Erythroblast (primary cell): ENCODE measurements at regions not wholly inside any gene's neighbourhood (a gene's known extent, or its start where the extent isn't known, plus 50 kb on each side); places are given as distances from the start of the nearest gene placed in this dataset.

ENCODE experiments used
- GATA1 ChIP-seq: IDR thresholded peaks from 2 replicates; pipeline ENCODE4 v1.6.1; 2011; ENCODE audit warnings: low read depth, mild to moderate bottlenecking, control low read depth, low read length, moderate library complexity
- POLR2A ChIP-seq: IDR thresholded peaks from 2 replicates; pipeline ENCODE4 v1.6.1; 2011; ENCODE audit warnings: mild to moderate bottlenecking, low read length

DNA sequence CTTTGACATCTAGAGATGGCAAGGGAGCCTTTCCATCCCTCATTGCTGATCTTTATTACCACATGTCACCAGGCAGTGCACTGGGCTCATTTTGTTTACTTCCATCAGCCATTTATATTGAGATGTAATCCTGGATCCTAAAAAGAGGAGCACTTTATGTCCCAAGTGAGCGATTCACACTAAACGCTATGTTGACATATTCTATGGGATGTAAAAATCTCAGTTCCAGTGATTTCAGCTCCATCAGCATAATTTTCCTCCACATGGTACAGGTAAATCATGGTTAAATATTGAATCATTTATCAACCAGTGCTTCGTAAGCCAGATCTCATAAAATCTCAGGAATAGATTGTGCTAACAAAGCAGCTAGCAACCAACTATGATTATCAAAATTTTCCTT lies 634.8 kb upstream of the PLXNA2 start:
- TF ChIP-seq POLR2A, result no peak
- no peak for TF ChIP-seq GATA1
